ENCODE measurements at regions not wholly inside any gene's neighbourhood (a gene's known extent, or its start where the extent isn't known, plus 50 kb on each side); places are given as distances from the start of the nearest gene placed in this dataset.
A peak's percentile ranks its signal among the peaks of the same experiment; 100 is the strongest.
"Not testable (repeated sequence)": the region's sequence is repeated elsewhere in the genome, so short reads cannot be mapped to it uniquely, and the experiment has no call there.

- not testable (repeated sequence) for DNase-seq (ENCODE audit: low spot score)
Observed at GRCh38 chr1:121109025-121109424, 75.1 kb downstream of the FAM72B start.

- DNase-seq (ENCODE audit: low spot score) = peak; percentile 23
Observed at GRCh38 chr1:121116522-121117297, 67.4 kb downstream of the FAM72B start.

- DNase-seq (ENCODE audit: low spot score) = not testable (repeated sequence)
Observed at GRCh38 chr1:121117298-121117611, 66.9 kb downstream of the FAM72B start.

GRCh38 chr1:121117622-121118479, 66.3 kb downstream of the FAM72B start:
- DNase-seq (ENCODE audit: low spot score) = peak; percentile 24
